ENCODE measurements at regions not wholly inside any gene's neighbourhood (a gene's known extent, or its start where the extent isn't known, plus 50 kb on each side); places are given as distances from the start of the nearest gene placed in this dataset.
A peak's percentile ranks its signal among the peaks of the same experiment; 100 is the strongest.

GRCh38 chr6:126253431-126253830, 86.5 kb upstream of the CENPW start:
- no peak overlapping the region for H3K9ac ChIP-seq (ENCODE audit: extremely low read depth, low read length, poor library complexity, severe bottlenecking)
- H3K9me3 ChIP-seq (ENCODE audit: control insufficient read depth, low read length), result no peaks in the 10 kb centered on the region
- Mint-ChIP-seq H3K27me3 (ENCODE audit: insufficient read depth) (no peaks in the 10 kb centered on the region), H3K27ac (no peak overlapping the region), H3K4me1 (no peaks in the 10 kb centered on the region), H3K4me3 (no peak overlapping the region), H3K36me3 (ENCODE audit: low read depth) (no peaks in the 10 kb centered on the region), H3K9me3 (no peaks in the 10 kb centered on the region)
- no peak for TF ChIP-seq CTCF (conservative IDR thresholded peaks at IDR 0.05)
- no peak for DNase-seq
- no peaks in the 10 kb centered on the region for H3K27me3 ChIP-seq (ENCODE audit: control insufficient read depth, insufficient read depth, low read length, poor library complexity, severe bottlenecking)
- no peaks in the 10 kb centered on the region for H3K36me3 ChIP-seq (ENCODE audit: control insufficient read depth, insufficient read depth, low read length)
- WGBS, 2 experiments (ENCODE audit: insufficient coverage in 1 of 2, insufficient read length in 1 of 2), result 92% methylated on average over 2 of the region's 2 CpGs; no CpG with 5 or more reads in 1 of the 2 experiments
- no peaks in the 10 kb centered on the region for H3K4me1 ChIP-seq (ENCODE audit: control insufficient read depth, insufficient read depth, low read length)
- H3K27ac ChIP-seq (ENCODE audit: low read depth, low read length), result no peak overlapping the region
- H3K4me3 ChIP-seq (ENCODE audit: low read length), result no peak overlapping the region

GRCh38 chr6:126258150-126258549, 81.8 kb upstream of the CENPW start:
- Histone ChIP-seq H3K27me3 (ENCODE audit: control insufficient read depth, insufficient read depth, low read length, poor library complexity, severe bottlenecking) (no peaks in the 10 kb centered on the region), H3K36me3 (ENCODE audit: control insufficient read depth, insufficient read depth, low read length) (no peaks in the 10 kb centered on the region), H3K4me1 (ENCODE audit: control insufficient read depth, insufficient read depth, low read length) (no peaks in the 10 kb centered on the region), H3K4me3 (ENCODE audit: low read length) (no peak overlapping the region), H3K9me3 (ENCODE audit: control insufficient read depth, low read length) (no peaks in the 10 kb centered on the region), H3K9ac (ENCODE audit: extremely low read depth, low read length, poor library complexity, severe bottlenecking) (no peak overlapping the region), H3K27ac (ENCODE audit: low read depth, low read length) (no peak overlapping the region)
- H3K27me3 Mint-ChIP-seq (ENCODE audit: insufficient read depth), result no peaks in the 10 kb centered on the region
- H3K4me3 Mint-ChIP-seq, result no peak overlapping the region
- no peak for TF ChIP-seq CTCF (conservative IDR thresholded peaks at IDR 0.05)
- DNase-seq, result no peak
- 93 to 100% methylated on average over 9 to 18 of the region's 18 CpGs for WGBS, 2 experiments (ENCODE audit: insufficient coverage in 1 of 2, insufficient read length in 1 of 2)
- H3K27ac Mint-ChIP-seq, result no peak overlapping the region
- peaks cover 2% of the 10 kb centered on the region for H3K9me3 Mint-ChIP-seq
- H3K36me3 Mint-ChIP-seq (ENCODE audit: low read depth), result peaks cover 1% of the 10 kb centered on the region
- no peaks in the 10 kb centered on the region for H3K4me1 Mint-ChIP-seq

DNA sequence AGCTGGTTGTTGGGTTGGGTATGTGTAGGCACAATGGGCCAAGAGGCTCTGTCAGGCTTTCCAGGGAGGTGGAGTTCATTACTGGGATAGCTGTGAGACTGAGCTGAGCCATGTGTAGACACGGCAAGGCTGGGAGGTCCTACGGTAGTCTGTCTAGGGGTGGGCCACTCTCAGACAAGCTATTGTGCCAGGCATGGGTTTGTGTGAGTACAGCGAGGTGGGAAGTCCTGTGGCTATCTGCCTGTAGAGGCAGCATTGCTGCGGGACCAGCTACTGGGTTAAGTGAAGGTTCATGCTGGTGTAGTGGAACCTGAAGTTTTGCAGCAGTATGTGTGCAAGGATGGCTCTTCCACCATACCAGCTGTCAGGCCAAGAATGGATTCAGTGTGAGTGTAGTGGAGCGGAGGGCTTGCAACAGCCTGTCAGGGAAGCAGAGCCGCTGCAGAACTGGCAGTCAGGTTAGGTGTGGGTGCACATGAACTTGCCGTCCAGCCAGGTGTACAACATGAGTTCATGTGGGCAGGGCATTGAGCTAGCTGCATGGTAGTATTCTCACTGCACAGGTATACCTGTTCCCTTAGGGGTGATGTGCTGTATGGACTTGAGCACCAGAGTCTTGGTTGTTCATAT, 78.0 kb upstream of the CENPW start:
- Mint-ChIP-seq H3K4me3 (no peak overlapping the region), H3K9me3 (peaks cover 2% of the 10 kb centered on the region), H3K27me3 (ENCODE audit: insufficient read depth) (no peaks in the 10 kb centered on the region), H3K27ac (no peak overlapping the region), H3K36me3 (ENCODE audit: low read depth) (peaks cover 1% of the 10 kb centered on the region), H3K4me1 (no peaks in the 10 kb centered on the region)
- Histone ChIP-seq H3K36me3 (ENCODE audit: control insufficient read depth, insufficient read depth, low read length) (no peaks in the 10 kb centered on the region), H3K9ac (ENCODE audit: extremely low read depth, low read length, poor library complexity, severe bottlenecking) (no peak overlapping the region), H3K4me1 (ENCODE audit: control insufficient read depth, insufficient read depth, low read length) (no peaks in the 10 kb centered on the region), H3K27me3 (ENCODE audit: control insufficient read depth, insufficient read depth, low read length, poor library complexity, severe bottlenecking) (no peaks in the 10 kb centered on the region), H3K9me3 (ENCODE audit: control insufficient read depth, low read length) (no peaks in the 10 kb centered on the region), H3K4me3 (ENCODE audit: low read length) (no peak overlapping the region), H3K27ac (ENCODE audit: low read depth, low read length) (no peak overlapping the region)
- peak; percentile 64 for DNase-seq
- WGBS, 2 experiments (ENCODE audit: insufficient coverage in 1 of 2, insufficient read length in 1 of 2), result 97 to 98% methylated on average over 5 to 7 of the region's 7 CpGs
- peak; percentile 50 for TF ChIP-seq CTCF (conservative IDR thresholded peaks at IDR 0.05)
